HG02840 (cell line): ENCODE measurements at regions not wholly inside any gene's neighbourhood (a gene's known extent, or its start where the extent isn't known, plus 50 kb on each side); places are given as distances from the start of the nearest gene placed in this dataset.
"Not testable (repeated sequence)": the region's sequence is repeated elsewhere in the genome, so short reads cannot be mapped to it uniquely, and the experiment has no call there.

Experiments
- ATAC-seq: cut with Tn5 transposase; IDR thresholded peaks from one replicate; pipeline ENCODE4 v1.9.1; 2021; ENCODE audit warnings: mild to moderate bottlenecking, moderate library complexity, moderate number of reproducible peaks; ENCODE audit not compliant: unreplicated experiment, low FRiP score

DNA sequence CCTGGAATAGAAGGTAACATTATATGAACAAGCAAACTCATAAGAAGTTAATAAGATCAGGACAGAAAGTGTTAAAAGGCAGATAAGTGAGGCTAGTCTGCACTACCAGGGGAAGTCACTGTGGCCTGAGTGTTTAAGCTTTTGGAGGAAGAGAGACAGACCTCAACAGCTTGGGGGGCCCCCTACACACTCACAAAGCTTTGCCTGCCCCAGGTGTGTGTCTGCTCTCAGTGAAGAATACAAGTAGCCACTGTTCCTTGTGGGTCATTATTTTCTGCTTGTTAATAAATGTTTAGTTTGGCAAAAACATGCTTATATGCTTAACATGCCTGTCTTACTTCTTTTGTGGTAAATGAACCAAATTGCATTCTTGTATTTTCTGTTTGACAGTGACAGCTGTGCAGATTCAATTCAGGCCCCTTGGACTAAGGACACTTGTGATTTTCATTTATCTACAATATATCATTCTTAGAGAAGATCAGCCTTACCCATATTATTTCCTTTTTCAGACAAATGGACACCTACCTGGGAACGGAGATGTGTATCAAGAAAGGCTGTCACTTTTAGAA, 50.7 kb upstream of the C12orf71 start:
- no peak for ATAC-seq

DNA sequence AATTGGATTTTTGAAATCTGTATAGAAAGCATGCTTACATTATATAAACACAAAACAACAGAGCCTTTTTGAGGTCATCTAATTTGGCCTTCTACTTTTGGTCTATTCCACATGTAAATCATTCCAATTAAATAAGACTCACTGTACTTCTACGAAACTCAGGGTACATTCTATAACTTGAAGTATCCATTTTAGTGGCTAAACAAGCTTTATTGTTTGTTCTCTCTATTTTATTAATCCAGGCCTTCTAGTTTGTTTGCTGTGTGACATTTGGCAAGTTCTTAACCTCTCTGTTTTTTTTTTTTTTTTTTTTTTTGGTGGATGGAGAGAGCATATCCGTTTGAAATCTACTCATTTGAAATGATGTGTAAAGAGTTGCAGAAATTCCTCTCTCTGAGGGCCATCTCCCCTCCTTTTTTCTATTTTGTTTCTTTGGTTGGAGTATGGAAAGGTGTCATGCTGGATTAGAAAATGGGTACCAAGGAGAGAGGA, 58.1 kb upstream of the C12orf71 start:
- no peak for ATAC-seq

DNA sequence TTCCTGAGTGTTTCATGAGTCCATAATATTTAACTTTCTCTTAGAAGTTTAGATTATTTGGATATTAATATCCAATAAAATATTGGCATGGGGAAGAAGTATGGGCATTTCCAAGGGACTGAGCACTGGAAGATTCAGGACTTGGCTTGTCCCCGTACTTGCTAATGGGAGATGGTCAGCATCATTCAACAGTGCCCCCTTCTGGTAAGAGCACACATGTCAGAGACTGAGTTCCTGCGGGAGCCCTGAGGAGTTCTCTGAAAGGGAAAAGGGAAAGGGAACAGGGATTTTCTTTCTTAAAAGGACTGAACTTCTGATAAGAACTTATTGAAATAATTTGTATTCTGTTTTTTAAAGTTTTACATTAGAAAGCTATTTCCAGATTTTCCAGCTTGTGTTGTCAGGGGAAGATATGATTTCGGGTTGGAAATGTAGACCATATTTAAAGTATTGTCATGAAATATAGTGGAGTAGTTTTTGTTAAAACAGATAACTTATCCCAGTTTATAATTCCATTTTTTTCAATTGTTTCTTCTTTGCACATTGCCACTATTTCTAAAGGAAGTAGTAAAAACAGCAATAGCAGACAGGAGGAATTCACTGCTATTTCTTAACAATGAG, 59.8 kb upstream of the C12orf71 start:
- ATAC-seq, result no peak

DNA sequence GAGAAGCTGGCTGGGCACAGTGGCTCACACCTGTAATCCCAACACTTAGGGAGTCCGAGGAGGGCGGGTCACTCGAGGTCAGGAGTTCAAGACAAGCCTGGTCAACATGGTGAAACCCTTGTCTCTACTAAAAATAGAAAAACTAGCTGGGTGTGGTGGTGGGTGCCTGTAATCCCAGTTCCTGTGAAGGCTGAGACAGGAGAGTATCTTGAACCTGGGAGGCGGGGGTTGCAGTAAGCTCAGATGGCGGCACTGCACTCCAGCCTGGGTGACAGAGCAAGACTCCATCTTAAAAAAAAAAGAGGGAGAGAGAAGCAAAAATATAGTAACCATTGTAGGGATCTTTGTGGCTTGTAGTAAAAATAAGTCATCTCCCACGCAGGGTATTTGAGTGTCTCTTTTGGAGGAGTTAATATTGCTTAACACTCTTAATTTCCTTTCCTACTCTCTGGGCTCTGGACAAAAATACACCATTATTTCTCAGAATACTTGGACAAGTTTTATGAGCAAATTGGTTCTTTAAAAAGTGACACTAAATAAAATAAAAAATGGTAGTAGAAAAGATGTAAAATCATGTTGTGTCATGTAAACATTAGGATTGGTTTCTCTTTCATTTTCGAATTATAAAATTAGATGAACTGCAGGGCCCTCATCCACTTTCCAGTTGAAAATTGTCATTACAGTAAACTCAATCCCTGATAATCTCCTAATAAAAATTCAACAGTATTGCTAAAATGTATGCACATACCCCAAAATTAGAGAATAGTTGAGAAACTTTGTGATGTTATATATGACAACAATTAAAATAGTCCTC, 61.1 kb upstream of the C12orf71 start:
- no peak for ATAC-seq

- ATAC-seq, result not testable (repeated sequence)
These were observed 63.3 kb upstream of the C12orf71 start for GRCh38 chr12:27145725-27146124.

DNA sequence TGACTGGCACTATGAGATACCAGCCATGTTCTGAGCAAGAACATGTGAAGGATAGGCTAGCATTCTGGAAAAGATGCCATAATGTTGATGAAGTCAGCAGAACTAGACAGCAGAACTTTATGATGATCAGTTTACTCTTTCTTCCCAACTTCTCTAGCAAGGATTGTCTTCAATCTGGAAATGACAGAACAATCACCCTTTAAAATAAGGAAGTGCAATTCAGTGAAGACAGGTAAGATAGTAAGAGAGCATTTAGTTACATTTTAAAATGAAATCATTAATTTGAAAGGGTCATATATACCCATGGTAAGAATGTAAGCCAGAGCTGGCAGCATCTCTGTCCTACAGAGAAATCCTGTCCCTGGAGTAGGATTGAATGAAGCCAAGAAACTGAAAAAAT, 66.0 kb upstream of the C12orf71 start:
- ATAC-seq, result no peak

DNA sequence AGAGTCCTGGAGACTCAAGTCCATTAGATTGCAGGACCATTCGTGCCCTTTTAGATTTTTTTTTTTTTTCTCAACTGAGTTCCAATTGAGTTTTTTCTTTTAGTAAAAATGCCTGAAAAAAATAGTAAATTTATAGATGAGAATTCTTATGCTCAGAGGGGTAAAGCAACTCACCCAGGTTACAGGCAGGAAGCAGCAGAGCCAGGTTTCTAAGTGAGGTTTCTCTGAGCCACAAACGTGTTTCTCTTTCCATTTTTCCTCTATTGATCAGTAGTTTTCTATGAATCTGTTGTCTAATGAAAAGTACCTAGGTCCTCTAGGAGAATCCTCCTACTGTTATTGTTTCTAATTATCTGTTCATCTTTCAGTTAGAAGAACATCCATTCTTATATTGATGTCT, 66.4 kb upstream of the C12orf71 start:
- no peak for ATAC-seq

GRCh38 chr12:27151479-27151878, 69.1 kb upstream of the C12orf71 start:
- no peak for ATAC-seq

- ATAC-seq, result no peak
These were observed 75.9 kb upstream of the C12orf71 start for GRCh38 chr12:27158297-27158696.

DNA sequence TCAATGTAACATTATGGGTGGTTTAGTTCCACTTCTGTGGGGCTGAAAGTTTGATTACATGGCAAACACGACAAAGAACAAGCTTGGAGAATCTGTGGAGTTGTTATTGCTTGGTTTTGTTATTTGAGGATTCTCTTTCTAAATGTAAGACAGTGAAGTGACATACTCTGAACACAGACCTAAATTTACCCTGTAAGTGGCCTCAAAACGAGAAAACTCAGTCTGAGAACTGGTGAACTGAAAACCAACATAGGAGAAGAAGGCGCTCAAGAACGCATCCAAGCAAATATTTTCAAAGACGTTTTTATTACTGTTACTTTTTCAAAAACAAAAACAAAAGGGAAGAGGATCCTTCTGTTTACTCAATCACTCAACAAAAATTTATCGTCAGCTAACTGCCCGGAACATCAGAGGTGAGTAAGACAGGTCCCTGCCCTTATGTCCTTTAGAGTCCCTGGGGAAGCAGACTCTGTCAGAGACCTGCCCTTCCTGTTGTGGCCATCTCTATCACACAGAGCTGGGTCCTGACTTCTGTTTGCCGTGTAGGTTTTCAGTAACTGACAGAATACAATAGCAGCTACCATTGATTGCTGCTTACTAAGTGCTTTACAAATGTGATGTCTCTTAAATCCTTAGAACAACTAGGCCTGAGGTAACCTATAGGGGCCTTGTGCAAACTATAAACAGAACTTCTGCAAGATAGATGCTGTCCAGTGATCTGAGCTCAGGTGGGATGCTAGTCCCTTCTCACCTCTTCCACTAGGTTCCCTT, 79.3 kb upstream of the C12orf71 start:
- ATAC-seq, result no peak

- no peak for ATAC-seq
These were observed 79.8 kb upstream of the C12orf71 start for GRCh38 chr12:27162229-27162537.

DNA sequence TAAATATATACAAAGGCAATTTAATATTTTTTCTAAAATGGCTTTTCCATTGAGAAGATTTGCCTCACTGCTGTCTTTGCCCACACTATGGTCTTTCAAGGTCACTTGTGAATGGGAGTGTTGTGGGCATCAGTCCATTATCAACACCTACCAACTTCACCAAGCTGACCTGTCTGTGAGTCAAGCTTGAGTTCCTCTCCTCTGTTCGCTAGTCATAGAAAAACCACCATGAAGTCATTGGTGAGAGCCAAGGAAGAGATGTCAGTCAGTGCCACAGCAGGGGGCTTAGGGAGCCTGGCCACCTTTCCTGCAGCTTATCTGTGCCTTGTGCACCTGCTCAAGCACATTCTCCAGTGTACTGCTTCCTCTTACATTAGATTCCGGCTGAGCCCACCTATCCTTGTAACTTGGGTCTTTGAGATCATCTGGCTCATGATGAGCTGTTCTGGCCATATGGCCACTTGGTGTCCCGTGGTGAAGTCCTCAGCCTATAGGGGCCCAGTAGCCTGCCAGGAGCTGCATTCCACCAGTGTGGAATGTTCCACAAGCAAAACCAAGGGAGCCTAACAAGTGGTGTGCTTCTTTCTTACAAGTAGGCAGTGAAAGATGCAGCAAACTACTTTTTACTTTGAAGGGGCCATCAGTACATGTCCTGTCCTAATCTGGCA, 80.8 kb upstream of the C12orf71 start:
- ATAC-seq, result no peak

- no peak for ATAC-seq
These were observed 80.2 kb upstream of the STK38L start for GRCh38 chr12:27163894-27164293.

- ATAC-seq, result no peak
These were observed 79.6 kb upstream of the STK38L start for GRCh38 chr12:27164330-27165040.

DNA sequence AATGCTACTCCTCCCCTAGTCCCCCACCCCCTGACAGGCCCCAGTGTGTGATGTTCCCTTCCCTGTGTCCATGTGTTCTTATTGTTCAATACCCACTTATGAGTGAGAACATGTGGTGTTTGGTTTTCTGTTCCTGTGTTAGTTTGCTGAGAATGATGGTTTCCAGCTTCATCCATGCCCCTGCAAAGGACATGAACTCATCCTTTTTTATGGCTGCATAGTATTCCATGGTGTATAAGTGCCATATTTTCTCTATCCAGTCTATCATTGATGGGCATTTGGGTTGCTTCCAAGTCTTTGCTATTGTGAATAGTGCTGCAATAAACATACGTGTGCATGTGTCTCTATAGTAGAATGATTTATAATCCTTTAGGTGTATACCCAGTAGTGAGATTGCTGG, 78.1 kb upstream of the STK38L start:
- not testable (repeated sequence) for ATAC-seq

DNA sequence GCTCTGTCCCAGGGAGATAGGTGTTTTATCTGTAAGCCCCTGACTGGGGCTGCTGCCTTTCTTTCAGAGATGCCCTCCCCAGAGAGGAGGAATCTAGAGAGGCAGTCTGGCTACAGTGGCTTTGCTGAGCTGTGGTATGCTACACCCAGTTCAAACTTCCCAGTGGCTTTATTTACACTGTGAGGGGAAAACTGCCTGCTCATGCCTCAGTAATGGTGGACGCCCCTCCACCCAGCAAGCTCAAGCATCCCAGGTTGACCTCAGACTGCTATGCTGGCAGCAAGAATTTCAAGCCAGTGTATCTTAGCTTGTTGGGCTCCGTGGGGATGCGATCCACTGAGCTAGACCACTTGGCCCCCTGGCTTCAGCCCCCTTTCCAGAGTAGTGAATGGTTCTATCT, 72.6 kb upstream of the STK38L start:
- ATAC-seq, result not testable (repeated sequence)

DNA sequence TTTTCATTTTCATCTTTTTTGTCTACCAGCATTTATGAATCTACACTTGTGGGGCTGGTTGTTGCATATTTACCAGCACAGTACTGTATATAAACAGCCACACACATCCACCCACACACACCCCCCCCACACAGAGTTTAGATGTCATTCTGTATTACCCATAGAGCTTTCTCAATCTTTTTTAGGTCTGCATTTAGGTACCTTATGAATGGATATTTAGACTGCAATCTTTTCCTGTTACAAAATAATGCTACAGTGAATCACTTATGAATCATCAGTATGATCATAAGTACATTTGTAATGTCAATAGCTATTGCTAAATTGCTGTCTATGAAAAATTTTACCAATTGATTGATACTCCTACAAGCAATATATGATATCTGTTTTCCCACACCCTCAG, 67.3 kb upstream of the STK38L start:
- ATAC-seq, result no peak

- ATAC-seq, result no peak
These were observed 66.4 kb upstream of the STK38L start for GRCh38 chr12:27177706-27178105.

DNA sequence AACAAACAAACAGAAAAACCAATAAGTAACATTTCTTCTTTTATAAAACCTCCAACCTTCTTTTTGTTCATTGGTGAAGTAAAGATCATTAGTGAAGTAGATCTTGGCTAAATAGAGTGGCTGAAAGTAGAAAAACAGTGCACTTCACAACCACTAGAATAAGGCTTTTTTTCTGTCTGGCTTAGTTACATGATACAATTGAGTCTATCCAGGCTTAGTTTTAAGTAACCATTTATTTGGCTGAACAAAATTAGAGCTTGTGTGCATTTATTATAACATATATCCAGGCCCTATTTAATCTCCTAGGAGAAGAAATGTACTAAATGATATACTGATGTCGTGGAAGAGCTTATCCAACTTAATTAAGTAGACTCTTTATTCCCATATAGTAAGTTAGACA, 65.8 kb upstream of the STK38L start:
- no peak for ATAC-seq
